ENCODE measurements at regions not wholly inside any gene's neighbourhood (a gene's known extent, or its start where the extent isn't known, plus 50 kb on each side); places are given as distances from the start of the nearest gene placed in this dataset.

DNA sequence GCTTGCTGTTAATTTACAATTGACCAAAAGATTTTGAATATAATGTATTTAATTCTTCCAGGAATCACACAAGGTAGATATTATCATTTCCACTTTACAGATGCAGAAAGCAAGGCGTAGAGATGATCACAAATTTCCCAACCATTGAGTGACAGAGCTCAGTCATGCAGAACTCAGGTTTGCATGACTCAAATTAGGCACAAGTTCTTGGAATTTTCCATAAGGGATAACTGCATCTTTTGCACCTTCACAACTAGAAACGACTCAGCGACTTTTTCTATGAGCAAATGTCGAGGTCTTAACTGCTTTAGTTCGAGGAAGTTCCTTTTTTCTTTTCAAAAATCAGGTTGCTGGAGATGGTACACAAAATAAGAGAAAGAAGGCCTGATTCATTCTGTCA lies 265.5 kb upstream of the PAPPA start:
- TF ChIP-seq, protein P1, sequence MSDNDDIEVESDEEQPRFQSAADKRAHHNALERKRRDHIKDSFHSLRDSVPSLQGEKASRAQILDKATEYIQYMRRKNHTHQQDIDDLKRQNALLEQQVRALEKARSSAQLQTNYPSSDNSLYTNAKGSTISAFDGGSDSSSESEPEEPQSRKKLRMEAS (CRISPR knock-in tag; IDR thresholded peaks at IDR 0.05), result no peak
- TF ChIP-seq, protein P2, sequence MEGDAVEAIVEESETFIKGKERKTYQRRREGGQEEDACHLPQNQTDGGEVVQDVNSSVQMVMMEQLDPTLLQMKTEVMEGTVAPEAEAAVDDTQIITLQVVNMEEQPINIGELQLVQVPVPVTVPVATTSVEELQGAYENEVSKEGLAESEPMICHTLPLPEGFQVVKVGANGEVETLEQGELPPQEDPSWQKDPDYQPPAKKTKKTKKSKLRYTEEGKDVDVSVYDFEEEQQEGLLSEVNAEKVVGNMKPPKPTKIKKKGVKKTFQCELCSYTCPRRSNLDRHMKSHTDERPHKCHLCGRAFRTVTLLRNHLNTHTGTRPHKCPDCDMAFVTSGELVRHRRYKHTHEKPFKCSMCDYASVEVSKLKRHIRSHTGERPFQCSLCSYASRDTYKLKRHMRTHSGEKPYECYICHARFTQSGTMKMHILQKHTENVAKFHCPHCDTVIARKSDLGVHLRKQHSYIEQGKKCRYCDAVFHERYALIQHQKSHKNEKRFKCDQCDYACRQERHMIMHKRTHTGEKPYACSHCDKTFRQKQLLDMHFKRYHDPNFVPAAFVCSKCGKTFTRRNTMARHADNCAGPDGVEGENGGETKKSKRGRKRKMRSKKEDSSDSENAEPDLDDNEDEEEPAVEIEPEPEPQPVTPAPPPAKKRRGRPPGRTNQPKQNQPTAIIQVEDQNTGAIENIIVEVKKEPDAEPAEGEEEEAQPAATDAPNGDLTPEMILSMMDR (IDR thresholded peaks at IDR 0.05), result no peak
- TF ChIP-seq, protein P3, sequence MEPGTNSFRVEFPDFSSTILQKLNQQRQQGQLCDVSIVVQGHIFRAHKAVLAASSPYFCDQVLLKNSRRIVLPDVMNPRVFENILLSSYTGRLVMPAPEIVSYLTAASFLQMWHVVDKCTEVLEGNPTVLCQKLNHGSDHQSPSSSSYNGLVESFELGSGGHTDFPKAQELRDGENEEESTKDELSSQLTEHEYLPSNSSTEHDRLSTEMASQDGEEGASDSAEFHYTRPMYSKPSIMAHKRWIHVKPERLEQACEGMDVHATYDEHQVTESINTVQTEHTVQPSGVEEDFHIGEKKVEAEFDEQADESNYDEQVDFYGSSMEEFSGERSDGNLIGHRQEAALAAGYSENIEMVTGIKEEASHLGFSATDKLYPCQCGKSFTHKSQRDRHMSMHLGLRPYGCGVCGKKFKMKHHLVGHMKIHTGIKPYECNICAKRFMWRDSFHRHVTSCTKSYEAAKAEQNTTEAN (CRISPR knock-in tag; IDR thresholded peaks at IDR 0.05), result no peak
- TF ChIP-seq ZNF138 (CRISPR knock-in tag; conservative IDR thresholded peaks at IDR 0.05) (no peak), TP53 (CRISPR knock-in tag; IDR thresholded peaks at IDR 0.05) (no peak), IRF2 (CRISPR knock-in tag; IDR thresholded peaks at IDR 0.05; ENCODE audit: borderline replicate concordance, low read depth) (no peak), CREB1 (CRISPR knock-in tag; IDR thresholded peaks at IDR 0.05) (no peak), ZNF396 (CRISPR knock-in tag; IDR thresholded peaks at IDR 0.05; ENCODE audit: borderline replicate concordance) (no peak), FOXJ3 (CRISPR knock-in tag; IDR thresholded peaks at IDR 0.05; ENCODE audit: borderline replicate concordance) (no peak)
